ENCODE measurements at regions not wholly inside any gene's neighbourhood (a gene's known extent, or its start where the extent isn't known, plus 50 kb on each side); places are given as distances from the start of the nearest gene placed in this dataset.

GRCh38 chr14:97248973-97249372, 451.8 kb downstream of the VRK1 start:
- no peak for DNase-seq (ENCODE audit: low read depth in 3 of 3, low spot score in 1 of 3)

GRCh38 chr14:97250931-97251330, 453.7 kb downstream of the VRK1 start:
- DNase-seq (ENCODE audit: low read depth in 3 of 3, low spot score in 1 of 3), result no peak

GRCh38 chr14:97251491-97252155, 454.4 kb downstream of the VRK1 start:
- no peak for DNase-seq (ENCODE audit: low read depth in 3 of 3, low spot score in 1 of 3)

GRCh38 chr14:97253756-97254155, 456.6 kb downstream of the VRK1 start:
- no peak for DNase-seq (ENCODE audit: low read depth in 3 of 3, low spot score in 1 of 3)

- no peak for DNase-seq (ENCODE audit: low read depth in 3 of 3, low spot score in 1 of 3)
These were observed 465.2 kb downstream of the VRK1 start for GRCh38 chr14:97262336-97262735.

GRCh38 chr14:97264516-97265230, 467.5 kb downstream of the VRK1 start:
- DNase-seq (ENCODE audit: low read depth in 3 of 3, low spot score in 1 of 3), result no peak

GRCh38 chr14:97266653-97267052, 469.5 kb downstream of the VRK1 start:
- no peak for DNase-seq (ENCODE audit: low read depth in 3 of 3, low spot score in 1 of 3)

- DNase-seq (ENCODE audit: low read depth in 3 of 3, low spot score in 1 of 3), result no peak
These were observed 470.3 kb downstream of the VRK1 start for GRCh38 chr14:97267509-97267908.

- DNase-seq (ENCODE audit: low read depth in 3 of 3, low spot score in 1 of 3), result no peak
These were observed 470.9 kb downstream of the VRK1 start for GRCh38 chr14:97268097-97268496.

- no peak for DNase-seq (ENCODE audit: low read depth in 3 of 3, low spot score in 1 of 3)
These were observed 473.1 kb downstream of the VRK1 start for GRCh38 chr14:97270308-97270707.

- DNase-seq (ENCODE audit: low read depth in 3 of 3, low spot score in 1 of 3), result no peak
These were observed 474.3 kb downstream of the VRK1 start for GRCh38 chr14:97271451-97271960.

GRCh38 chr14:97273540-97273939, 476.4 kb downstream of the VRK1 start:
- DNase-seq (ENCODE audit: low read depth in 3 of 3, low spot score in 1 of 3), result no peak

- no peak for DNase-seq (ENCODE audit: low read depth in 3 of 3, low spot score in 1 of 3)
These were observed 477.4 kb downstream of the VRK1 start for GRCh38 chr14:97274626-97275025.

GRCh38 chr14:97275276-97275675, 478.1 kb downstream of the VRK1 start:
- DNase-seq (ENCODE audit: low read depth in 3 of 3, low spot score in 1 of 3), result no peak

- no peak for DNase-seq (ENCODE audit: low read depth in 3 of 3, low spot score in 1 of 3)
These were observed 479.4 kb downstream of the VRK1 start for GRCh38 chr14:97276573-97276972.

- no peak for DNase-seq (ENCODE audit: low read depth in 3 of 3, low spot score in 1 of 3)
These were observed 480.5 kb downstream of the VRK1 start for GRCh38 chr14:97277711-97278110.

GRCh38 chr14:97280526-97280925, 483.3 kb downstream of the VRK1 start:
- DNase-seq (ENCODE audit: low read depth in 3 of 3, low spot score in 1 of 3), result no peak

GRCh38 chr14:97281741-97282140, 484.6 kb downstream of the VRK1 start:
- DNase-seq (ENCODE audit: low read depth in 3 of 3, low spot score in 1 of 3), result no peak

- no peak for DNase-seq (ENCODE audit: low read depth in 3 of 3, low spot score in 1 of 3)
These were observed 485.2 kb downstream of the VRK1 start for GRCh38 chr14:97282210-97283004.

GRCh38 chr14:97283005-97283403, 485.8 kb downstream of the VRK1 start:
- no peak for DNase-seq (ENCODE audit: low read depth in 3 of 3, low spot score in 1 of 3)

GRCh38 chr14:97283426-97283825, 486.2 kb downstream of the VRK1 start:
- DNase-seq (ENCODE audit: low read depth in 3 of 3, low spot score in 1 of 3), result no peak

- DNase-seq (ENCODE audit: low read depth in 3 of 3, low spot score in 1 of 3), result no peak
These were observed 486.7 kb downstream of the VRK1 start for GRCh38 chr14:97283841-97284240.

All from stimulated activated CD4-positive, alpha-beta T cell treated with anti-CD3 and anti-CD28 coated beads, TNF-alpha, amount 100 ng/mL, for 1 hour (primary cell).